ENCODE measurements at regions not wholly inside any gene's neighbourhood (a gene's known extent, or its start where the extent isn't known, plus 50 kb on each side); places are given as distances from the start of the nearest gene placed in this dataset.

DNA sequence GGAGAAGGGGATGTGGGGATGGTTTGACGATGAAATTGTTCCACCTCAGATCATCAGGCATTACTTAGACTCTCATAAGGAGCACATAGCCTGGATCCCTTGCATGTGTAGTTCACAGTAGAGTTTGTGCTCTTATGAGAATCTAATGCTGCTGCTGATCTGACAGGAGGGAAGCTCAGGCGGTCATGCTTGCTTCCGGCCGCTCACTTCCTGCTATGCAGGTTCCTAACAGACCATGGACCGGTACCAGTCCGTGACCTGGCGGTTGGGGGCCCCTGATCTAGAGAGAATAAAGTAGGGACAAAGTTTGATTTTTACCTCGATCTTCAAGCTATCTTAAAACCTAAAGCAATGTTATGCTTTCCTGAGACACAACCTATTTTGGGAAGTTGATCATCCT, 373.8 kb upstream of the ARGLU1 start:
- DNase-seq (ENCODE audit: low read depth) = no peak

DNA sequence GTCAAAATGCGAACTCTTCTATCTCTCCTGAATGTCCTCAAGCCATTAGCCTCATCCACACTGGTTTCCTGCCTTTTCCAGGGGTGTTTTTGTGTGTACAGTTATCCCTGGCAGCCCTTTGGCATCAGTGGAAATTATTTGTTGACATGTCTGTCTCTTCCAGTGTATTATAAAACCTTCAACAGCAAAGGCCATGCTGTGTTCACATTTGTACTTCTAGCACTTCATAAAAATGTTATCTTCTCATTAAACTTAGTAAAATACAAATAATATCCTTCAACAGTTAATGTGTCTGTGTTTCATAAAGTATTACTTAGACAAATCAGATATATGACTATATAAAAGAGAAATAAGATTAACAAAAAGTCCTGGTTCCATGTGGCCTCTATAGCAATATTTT, 359.5 kb upstream of the ARGLU1 start:
- DNase-seq (ENCODE audit: low read depth) = no peak

GRCh38 chr13:106922384-106922783, 354.4 kb upstream of the ARGLU1 start:
- DNase-seq (ENCODE audit: low read depth) = no peak

DNA sequence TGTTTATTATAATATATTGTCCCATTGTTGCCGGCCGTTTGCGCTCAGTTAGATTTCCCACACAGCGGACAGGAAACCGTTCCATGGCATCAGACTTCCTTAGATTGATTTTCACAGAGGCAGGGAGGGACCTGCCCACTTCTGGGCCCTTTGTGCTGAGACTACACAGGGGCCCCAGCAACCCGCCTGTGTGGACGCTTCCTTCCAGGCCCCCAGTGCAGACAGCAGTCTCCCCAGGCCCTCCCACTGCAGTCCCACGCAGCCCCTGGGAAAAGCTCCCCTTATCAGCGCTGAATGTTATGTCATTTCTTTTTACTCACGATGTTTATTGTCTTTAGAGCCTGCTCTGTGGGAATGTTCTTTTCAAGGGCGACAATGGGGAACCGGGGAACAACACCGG, 351.7 kb upstream of the ARGLU1 start:
- DNase-seq (ENCODE audit: low read depth) = no peak

GRCh38 chr13:106919133-106919532, 351.2 kb upstream of the ARGLU1 start:
- no peak for DNase-seq (ENCODE audit: low read depth)

DNA sequence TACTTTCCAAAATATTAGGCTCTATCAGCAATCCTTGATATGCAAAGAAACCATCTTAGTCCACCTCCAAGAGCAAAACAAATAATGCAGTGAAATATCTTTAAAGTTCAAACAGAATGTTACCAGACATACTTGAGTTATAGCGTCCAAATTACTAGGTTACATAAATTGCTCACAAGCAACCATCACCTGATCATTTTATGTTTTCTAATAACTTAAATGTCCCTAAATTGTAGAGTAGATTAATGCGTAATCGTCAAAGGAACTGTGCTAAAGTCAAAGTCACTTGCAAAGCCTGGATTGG, 350.6 kb upstream of the ARGLU1 start:
- DNase-seq (ENCODE audit: low read depth) = no peak

- peak; percentile 21 for DNase-seq (ENCODE audit: low read depth)
Observed at GRCh38 chr13:106917673-106918556, 350.0 kb upstream of the ARGLU1 start.

DNA sequence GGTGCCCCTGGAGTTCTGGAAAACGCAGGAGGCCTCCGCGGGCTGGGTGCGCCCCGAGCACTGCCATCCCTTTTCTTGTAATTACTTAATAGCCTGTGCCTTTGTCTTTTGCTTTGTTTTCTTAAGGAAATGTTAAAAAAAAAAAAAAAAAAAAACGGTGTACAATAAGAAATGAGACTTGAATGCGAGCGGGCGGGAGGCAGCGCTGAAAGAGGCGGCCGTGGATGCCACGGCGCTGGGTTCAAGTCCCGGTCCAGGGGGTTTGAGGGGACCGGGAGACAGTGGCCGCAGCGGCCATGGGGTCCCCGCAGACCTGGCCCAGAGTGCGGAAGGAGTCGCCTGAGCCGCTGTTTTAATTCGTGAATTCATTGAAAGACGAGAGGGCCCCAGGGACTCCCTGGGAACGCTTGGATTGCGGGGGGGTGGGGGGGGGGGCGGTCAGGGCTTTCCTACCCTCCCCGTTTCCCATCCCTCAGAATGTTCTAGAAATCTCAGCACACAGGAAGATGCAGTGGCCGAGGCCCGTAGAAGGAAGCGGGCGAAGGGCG, 349.2 kb upstream of the ARGLU1 start:
- DNase-seq (ENCODE audit: low read depth) = no peak

GRCh38 chr13:106916329-106916976, 348.5 kb upstream of the ARGLU1 start:
- DNase-seq (ENCODE audit: low read depth) = no peak

DNA sequence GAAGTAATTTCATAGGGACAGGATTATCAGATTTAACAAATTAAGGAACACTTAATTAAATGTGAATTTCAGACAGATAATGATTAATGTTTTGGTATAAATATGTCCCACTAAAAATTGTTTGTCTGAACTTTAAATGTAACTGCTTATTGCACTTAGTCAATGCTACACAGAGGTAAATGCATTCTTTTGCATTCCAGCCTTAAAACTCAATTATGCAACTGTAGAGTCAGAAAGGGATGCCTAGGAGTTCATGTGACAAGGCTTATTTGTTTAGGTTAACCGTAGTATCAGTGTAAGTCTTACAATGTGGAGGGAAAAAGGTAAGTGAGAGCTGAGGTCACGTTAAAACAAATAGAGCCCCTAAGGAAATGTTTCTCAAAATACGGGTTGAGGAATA, 347.2 kb upstream of the ARGLU1 start:
- DNase-seq (ENCODE audit: low read depth) = no peak

DNA sequence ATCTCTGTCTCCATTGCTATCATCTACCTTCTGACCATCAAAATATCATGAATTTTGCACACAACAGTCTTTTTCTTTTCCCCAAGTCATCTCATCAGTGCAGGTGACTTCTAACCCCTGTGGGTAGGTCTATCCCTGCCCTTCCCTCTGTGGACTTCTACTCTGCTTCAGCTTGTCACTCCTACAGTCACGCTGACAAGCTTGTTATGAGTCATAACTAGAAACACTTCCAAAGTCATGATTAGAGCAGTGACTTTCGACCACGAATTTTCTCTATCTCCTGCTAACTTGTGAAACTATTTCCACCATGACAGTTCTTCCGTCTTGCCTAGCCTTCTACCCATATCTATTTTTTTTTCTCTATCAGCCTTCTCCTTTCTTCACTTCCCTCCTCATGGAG, 343.7 kb upstream of the ARGLU1 start:
- no peak for DNase-seq (ENCODE audit: low read depth)

DNA sequence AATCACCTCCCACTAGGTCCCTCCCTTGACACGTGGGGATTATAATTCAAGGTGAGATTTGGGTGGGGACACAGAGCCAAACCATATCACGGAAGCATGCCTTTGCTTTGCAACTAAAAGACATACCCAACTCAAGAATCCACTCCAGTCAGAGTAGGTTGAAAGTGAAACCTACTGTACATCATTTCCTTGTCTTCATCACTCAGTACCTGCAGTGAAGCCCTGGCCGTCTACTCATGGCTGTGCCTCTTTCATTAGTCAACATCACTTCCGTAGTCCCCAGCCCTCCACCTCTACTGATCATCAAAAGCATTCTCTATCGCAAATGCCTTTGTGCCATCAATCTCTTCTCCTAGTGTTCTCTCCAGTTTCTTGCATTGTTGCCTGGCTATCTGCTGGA, 343.1 kb upstream of the ARGLU1 start:
- no peak for DNase-seq (ENCODE audit: low read depth)

GRCh38 chr13:106906426-106906996, 338.6 kb upstream of the ARGLU1 start:
- no peak for DNase-seq (ENCODE audit: low read depth)

DNA sequence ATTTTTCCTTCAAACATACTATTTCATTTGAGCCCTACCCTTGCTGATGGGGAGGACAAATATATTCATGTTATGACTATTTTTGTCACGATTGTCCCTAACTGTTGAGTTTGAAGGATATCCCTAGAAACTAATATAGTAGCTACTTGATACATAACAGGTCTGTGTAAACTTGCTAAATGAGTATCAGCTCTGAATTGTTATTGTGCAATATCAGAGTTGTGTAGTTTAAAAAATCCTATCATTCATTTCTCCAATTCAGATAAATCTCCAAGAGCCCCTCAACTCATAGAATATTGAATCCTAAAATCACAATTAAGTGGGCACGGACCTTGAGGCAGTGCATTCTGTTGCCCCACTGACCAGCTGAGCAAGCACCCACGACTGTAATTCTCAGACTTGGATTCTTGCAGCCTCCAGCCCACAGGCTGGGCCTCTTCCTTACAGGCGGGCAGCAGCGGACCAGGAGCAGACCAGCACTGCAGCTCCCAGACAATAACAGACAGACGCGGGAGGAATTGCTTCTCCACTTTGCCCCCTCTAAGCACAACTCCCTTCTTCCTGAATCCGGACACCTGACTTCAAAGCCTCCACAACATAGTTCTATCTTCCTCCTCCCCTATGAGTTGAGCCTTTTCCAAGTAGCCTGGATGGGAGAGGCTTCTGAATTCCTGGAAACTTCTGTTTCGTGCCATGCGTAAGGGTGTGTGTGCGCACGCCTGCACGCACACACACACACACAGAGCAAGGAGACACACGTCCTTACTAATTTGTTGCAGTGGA, 337.6 kb upstream of the ARGLU1 start:
- DNase-seq (ENCODE audit: low read depth) = no peak

DNA sequence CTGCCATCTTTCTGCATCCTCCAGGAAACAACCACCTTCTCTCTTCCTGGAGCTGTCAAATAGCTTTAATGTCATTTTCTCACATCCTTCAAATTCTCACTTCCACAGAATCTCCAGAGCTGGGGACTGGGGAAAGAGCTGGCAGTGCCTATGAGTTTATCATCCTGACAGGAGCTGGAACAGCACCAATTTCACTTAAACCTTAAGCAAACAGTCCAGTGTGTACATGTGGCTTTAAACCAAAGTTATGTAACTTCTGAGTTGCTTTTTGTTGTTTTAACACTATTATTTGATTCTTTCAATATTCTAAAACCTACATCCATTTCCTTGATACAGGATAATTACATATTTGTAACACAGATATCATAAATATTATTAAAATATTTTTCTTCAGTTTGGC, 331.5 kb upstream of the ARGLU1 start:
- no peak for DNase-seq (ENCODE audit: low read depth)

- no peak for DNase-seq (ENCODE audit: low read depth)
Observed at GRCh38 chr13:106898231-106898630, 330.3 kb upstream of the ARGLU1 start.

DNA sequence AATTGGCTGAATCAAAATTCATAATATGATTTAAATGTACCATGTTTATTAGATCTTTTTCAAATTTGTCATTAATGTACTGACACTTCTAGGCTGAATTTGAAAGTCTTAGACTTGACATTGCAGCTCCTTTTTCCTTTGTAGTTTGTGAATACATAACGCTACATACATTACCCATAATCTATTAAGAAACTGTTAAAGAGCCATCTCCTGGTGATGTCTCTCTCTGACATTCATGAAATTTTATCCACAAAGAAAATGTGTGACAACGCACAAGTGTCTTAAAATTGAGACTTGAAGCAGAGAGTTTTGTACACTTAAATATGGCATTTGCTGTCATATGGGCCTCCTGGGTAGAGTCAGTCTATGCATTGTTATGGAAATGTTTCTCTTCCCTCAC, 320.2 kb upstream of the ARGLU1 start:
- DNase-seq (ENCODE audit: low read depth) = no peak

DNA sequence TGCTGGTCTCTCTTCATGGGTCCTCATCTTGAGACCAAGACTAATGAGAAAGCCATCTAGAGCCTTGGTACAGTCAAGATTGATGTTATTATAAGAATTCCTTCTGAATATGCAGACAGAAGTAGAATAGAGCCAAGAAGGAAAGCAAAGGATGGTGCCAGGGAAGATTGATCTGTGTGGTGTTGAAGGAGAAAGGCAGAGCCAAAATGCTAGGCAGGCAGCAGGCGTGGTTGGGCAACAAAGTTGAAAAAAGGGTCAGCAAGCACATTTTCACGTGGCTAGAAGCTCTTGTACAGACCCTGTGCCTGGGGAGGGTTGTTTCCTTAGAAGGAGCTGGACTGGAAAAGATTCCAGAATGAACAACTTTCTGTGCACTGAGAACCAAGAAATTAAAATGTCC, 319.7 kb upstream of the ARGLU1 start:
- DNase-seq (ENCODE audit: low read depth) = no peak

DNA sequence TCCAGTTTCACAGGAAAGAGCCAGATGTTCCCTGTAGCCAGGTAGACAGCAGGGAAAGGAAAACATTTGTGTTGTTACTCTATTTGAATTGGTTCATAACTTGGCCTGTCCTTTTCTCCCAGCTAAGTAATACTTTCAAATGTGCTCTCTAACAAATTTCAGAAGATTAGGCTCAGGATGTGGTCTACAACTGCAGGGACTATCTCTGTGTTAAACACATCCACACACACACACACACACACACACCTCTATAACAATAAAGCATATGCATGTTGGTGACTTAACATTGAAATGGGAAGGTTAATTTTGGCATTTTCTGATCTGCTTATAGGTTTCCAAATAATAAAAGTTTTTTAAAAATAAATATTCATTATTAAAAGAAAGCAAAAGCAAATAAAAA, 316.0 kb upstream of the ARGLU1 start:
- DNase-seq (ENCODE audit: low read depth) = no peak

GRCh38 chr13:106882246-106882645, 314.3 kb upstream of the ARGLU1 start:
- no peak for DNase-seq (ENCODE audit: low read depth)

DNA sequence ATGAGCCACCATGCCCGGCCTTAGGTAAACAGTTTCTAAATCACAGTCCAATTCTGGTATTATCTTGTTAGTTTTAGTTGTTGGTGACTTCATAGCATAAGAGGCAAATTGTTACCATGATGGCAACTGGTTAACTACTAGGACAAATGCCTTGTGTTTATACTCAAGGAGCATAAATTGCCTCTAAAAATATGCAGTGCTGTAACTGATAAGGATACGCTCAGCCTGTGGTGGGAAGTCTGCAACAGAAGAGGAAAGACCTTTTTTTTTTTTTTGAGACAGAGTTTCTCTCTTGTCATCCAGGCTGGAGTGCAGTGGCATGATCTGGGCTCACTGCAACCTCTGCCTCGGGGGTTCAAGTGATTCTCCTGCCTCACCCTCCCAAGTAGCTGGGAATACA, 311.9 kb upstream of the ARGLU1 start:
- no peak for DNase-seq (ENCODE audit: low read depth)

DNA sequence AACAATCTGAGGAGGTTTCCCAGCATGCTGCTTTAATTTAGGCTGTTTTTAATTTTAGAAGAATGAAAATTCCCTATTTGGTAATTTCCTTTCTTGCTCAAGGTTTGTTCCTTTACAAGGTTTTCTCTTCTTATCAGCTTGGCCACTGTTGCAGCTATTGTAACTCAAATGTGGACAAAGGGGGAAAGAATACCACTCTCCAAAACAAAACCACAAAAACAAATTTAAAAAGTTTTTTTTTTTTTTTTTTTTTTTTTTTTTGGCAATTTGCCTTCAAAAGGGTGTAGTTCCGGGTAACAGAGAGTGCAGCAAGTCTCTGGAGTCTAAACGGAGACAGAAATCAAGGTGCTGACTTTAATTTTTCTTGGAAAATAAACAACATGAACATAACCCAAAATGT, 306.4 kb upstream of the ARGLU1 start:
- DNase-seq (ENCODE audit: low read depth) = no peak

- no peak for DNase-seq (ENCODE audit: low read depth)
Observed at GRCh38 chr13:106873810-106874209, 305.9 kb upstream of the ARGLU1 start.

Measured in stimulated activated CD8-positive, alpha-beta memory T cell treated with anti-CD3 and anti-CD28 coated beads, Interleukin-15, amount 100 ng/mL, for 1 hour (primary cell).